Epidermal melanocyte (primary cell): ENCODE measurements at regions not wholly inside any gene's neighbourhood (a gene's known extent, or its start where the extent isn't known, plus 50 kb on each side); places are given as distances from the start of the nearest gene placed in this dataset.

Experiments used
- DNase-seq: peaks from one replicate; pipeline ENCODE4 v3.0.0; 2011; ENCODE audit warnings: low spot score; ENCODE audit not compliant: insufficient read length

- no peak for DNase-seq
Measured at GRCh38 chr13:39967199-39967959, 311.9 kb downstream of the COG6 start.

- DNase-seq = no peak
Measured at GRCh38 chr13:39968646-39969475, 313.4 kb downstream of the COG6 start.

GRCh38 chr13:39970177-39970846, 314.9 kb downstream of the COG6 start:
- no peak for DNase-seq

GRCh38 chr13:39971526-39971925, 316.1 kb downstream of the COG6 start:
- DNase-seq = no peak

GRCh38 chr13:39976481-39976880, 321.0 kb downstream of the COG6 start:
- no peak for DNase-seq

GRCh38 chr13:39981056-39981455, 325.6 kb downstream of the COG6 start:
- no peak for DNase-seq

- no peak for DNase-seq
Measured at GRCh38 chr13:39982745-39983144, 327.3 kb downstream of the COG6 start.

GRCh38 chr13:39985071-39985470, 329.6 kb downstream of the COG6 start:
- DNase-seq = no peak

GRCh38 chr13:39988351-39988750, 332.9 kb downstream of the COG6 start:
- DNase-seq = no peak

GRCh38 chr13:39998166-39998565, 342.7 kb downstream of the COG6 start:
- no peak for DNase-seq

- no peak for DNase-seq
Measured at GRCh38 chr13:40002016-40002415, 346.6 kb downstream of the COG6 start.

GRCh38 chr13:40013554-40013953, 358.1 kb downstream of the COG6 start:
- DNase-seq = no peak

GRCh38 chr13:40016953-40017660, 361.6 kb downstream of the COG6 start:
- DNase-seq = no peak

- no peak for DNase-seq
Measured at GRCh38 chr13:40017662-40018262, 362.3 kb downstream of the COG6 start.

- DNase-seq = no peak
Measured at GRCh38 chr13:40023595-40024203, 368.2 kb downstream of the COG6 start.

GRCh38 chr13:40024204-40024966, 368.9 kb downstream of the COG6 start:
- no peak for DNase-seq

GRCh38 chr13:40024967-40025714, 369.7 kb downstream of the COG6 start:
- DNase-seq = no peak

GRCh38 chr13:40026174-40026585, 370.7 kb downstream of the COG6 start:
- no peak for DNase-seq

GRCh38 chr13:40026741-40027140, 371.3 kb downstream of the COG6 start:
- no peak for DNase-seq
